ENCODE measurements at regions not wholly inside any gene's neighbourhood (a gene's known extent, or its start where the extent isn't known, plus 50 kb on each side); places are given as distances from the start of the nearest gene placed in this dataset.

DNA sequence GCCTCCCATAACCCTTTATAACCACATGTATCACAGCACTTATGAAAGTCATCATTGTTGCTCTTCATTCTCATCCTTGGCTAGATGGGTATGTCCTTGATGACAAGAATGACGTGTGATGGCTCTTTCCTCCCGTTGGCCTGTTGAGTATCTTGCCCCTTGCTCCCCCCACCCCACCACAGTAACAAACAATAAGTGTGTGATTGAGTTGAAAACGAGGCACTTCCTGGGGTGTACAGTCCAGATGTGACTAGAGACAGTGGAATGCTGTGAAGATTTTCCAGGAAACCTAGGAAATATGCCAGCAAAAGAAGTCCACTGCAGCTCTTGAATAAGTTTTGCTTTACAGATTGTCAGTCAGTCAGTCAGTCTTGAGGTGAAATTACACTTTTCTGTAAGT lies 262.5 kb downstream of the ELAVL2 start:
- Histone ChIP-seq H3K27ac (ENCODE audit: low read depth, low read length, poor library complexity, severe bottlenecking) (no peak overlapping the region), H3K9me2 (ENCODE audit: insufficient read depth, low read length) (no peaks in the 10 kb centered on the region), H3K79me2 (ENCODE audit: insufficient read depth, low read depth, low read length) (no peaks in the 10 kb centered on the region), H3K4me2 (ENCODE audit: low read length) (no peak overlapping the region), H3K9me3 (ENCODE audit: low read length) (no peaks in the 10 kb centered on the region), H3K4me1 (ENCODE audit: insufficient read depth, low read length, poor library complexity, severe bottlenecking) (no peaks in the 10 kb centered on the region), H3K4me3 (ENCODE audit: low read depth, low read length, poor library complexity, severe bottlenecking) (no peak overlapping the region), H4K20me1 (ENCODE audit: insufficient read depth, low read length) (no peaks in the 10 kb centered on the region), H3K36me3 (ENCODE audit: insufficient read depth, low read length) (no peaks in the 10 kb centered on the region), H2AFZ (ENCODE audit: low read length) (no peak overlapping the region)
- no peak for TF ChIP-seq EZH2phosphoT487 (IDR thresholded peaks at IDR 0.05; ENCODE audit: borderline replicate concordance, low read depth, low read length)
- TF ChIP-seq, protein P1, sequence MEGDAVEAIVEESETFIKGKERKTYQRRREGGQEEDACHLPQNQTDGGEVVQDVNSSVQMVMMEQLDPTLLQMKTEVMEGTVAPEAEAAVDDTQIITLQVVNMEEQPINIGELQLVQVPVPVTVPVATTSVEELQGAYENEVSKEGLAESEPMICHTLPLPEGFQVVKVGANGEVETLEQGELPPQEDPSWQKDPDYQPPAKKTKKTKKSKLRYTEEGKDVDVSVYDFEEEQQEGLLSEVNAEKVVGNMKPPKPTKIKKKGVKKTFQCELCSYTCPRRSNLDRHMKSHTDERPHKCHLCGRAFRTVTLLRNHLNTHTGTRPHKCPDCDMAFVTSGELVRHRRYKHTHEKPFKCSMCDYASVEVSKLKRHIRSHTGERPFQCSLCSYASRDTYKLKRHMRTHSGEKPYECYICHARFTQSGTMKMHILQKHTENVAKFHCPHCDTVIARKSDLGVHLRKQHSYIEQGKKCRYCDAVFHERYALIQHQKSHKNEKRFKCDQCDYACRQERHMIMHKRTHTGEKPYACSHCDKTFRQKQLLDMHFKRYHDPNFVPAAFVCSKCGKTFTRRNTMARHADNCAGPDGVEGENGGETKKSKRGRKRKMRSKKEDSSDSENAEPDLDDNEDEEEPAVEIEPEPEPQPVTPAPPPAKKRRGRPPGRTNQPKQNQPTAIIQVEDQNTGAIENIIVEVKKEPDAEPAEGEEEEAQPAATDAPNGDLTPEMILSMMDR (conservative IDR thresholded peaks at IDR 0.05; ENCODE audit: low read length), result no peak
- intact Hi-C loops (cut with micrococcal nuclease; ENCODE audit: unreplicated experiment), result no loop called here
- DNase-seq (ENCODE audit: low spot score), result no peak
- ChIA-PET POLR2A (no interaction called here), CTCF (ENCODE audit: unreplicated experiment) (no interaction called here)
- no TSS peak for BruUV-seq (replicated peaks)

DNA sequence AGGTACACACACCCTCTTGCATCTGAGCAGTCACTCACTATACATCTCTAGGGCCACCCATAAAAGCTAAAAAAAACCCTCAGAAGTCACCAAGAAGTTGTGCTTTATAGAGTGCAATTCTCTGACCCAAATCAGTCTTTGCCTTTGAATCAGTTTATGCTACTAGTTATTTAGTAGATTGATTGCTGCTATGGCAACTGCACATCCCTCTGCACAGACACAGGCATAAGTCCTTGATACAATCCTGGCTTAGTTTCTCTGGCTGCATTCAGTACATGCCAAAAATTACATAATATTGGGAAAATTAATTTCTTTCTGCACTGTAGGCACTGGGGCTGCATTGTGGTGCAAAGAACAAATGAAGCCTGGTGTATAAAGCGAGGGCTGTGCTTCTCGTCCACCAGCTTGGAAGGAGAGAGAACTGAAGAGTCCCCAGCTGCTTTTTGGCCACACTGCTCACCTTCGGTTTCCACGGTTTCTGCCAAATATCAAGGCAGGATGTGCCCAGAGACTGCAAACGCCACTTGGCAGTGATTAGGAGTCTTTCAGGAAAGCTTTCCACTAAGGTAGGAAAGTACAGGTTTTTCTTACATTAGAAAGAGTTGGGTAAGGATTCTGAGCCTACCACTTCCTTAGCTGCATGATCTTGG lies 258.4 kb downstream of the ELAVL2 start:
- CTCF ChIA-PET (ENCODE audit: unreplicated experiment), result no interaction called here
- Histone ChIP-seq H3K79me2 (ENCODE audit: insufficient read depth, low read depth, low read length) (no peaks in the 10 kb centered on the region), H3K4me3 (ENCODE audit: low read depth, low read length, poor library complexity, severe bottlenecking) (no peak overlapping the region), H3K36me3 (ENCODE audit: insufficient read depth, low read length) (no peaks in the 10 kb centered on the region), H3K27ac (ENCODE audit: low read depth, low read length, poor library complexity, severe bottlenecking) (no peak overlapping the region), H3K4me2 (ENCODE audit: low read length) (no peak overlapping the region), H3K4me1 (ENCODE audit: insufficient read depth, low read length, poor library complexity, severe bottlenecking) (no peaks in the 10 kb centered on the region), H3K9me3 (ENCODE audit: low read length) (no peaks in the 10 kb centered on the region), H4K20me1 (ENCODE audit: insufficient read depth, low read length) (no peaks in the 10 kb centered on the region), H2AFZ (ENCODE audit: low read length) (no peak overlapping the region), H3K9me2 (ENCODE audit: insufficient read depth, low read length) (no peaks in the 10 kb centered on the region)
- intact Hi-C loops (cut with micrococcal nuclease; ENCODE audit: unreplicated experiment), result no loop called here
- POLR2A ChIA-PET, result interaction anchor here (0.6 to 0.8 kb wide), 2 partner anchors 15 to 57 kb away, joined by 3 to 5 read pairs; no protein-coding TSS in a partner anchor
- no peak for DNase-seq (ENCODE audit: low spot score)
- no TSS peak for BruUV-seq (replicated peaks)
- no peak for TF ChIP-seq EZH2phosphoT487 (IDR thresholded peaks at IDR 0.05; ENCODE audit: borderline replicate concordance, low read depth, low read length)
- TF ChIP-seq, protein P1 (conservative IDR thresholded peaks at IDR 0.05; ENCODE audit: low read length), result no peak

DNA sequence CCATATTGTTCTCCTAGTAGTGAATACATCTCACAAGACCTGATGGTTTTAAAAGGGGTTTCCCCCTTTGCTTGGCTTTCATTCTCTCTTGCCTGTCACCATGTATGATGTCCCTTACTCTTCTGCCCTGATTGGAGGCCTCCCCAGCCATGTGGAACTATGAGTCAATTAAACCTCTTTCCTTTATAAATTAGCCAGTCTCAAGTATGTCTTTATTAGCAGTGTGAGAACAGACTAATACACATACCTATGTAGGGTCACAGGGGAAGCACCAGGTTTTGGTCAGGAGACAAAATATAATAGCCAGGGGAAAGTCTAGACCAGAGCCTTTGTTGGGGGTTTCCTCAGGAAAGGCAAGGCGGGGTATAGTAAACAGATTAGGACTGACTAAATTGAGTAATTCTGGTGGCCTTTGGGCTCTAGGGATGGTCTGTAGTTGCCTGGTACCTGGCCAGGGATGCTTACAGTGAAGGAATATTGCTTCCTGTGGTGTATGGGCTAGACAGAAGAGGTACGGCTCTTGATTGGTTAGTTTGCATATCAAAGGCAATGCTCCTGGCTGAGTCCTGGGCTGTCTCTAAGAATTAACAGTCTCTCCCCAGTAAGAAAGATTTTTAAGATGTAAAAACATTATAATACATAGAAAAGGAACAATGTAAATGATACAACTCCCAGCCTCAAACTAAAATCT lies 254.5 kb downstream of the ELAVL2 start:
- ChIA-PET POLR2A (no interaction called here), CTCF (ENCODE audit: unreplicated experiment) (no interaction called here)
- Histone ChIP-seq H3K4me2 (ENCODE audit: low read length) (no peak overlapping the region), H3K27ac (ENCODE audit: low read depth, low read length, poor library complexity, severe bottlenecking) (no peak overlapping the region), H3K79me2 (ENCODE audit: insufficient read depth, low read depth, low read length) (no peaks in the 10 kb centered on the region), H3K9me2 (ENCODE audit: insufficient read depth, low read length) (no peaks in the 10 kb centered on the region), H3K4me1 (ENCODE audit: insufficient read depth, low read length, poor library complexity, severe bottlenecking) (no peaks in the 10 kb centered on the region), H2AFZ (ENCODE audit: low read length) (no peak overlapping the region), H3K4me3 (ENCODE audit: low read depth, low read length, poor library complexity, severe bottlenecking) (no peak overlapping the region), H3K9me3 (ENCODE audit: low read length) (no peaks in the 10 kb centered on the region), H4K20me1 (ENCODE audit: insufficient read depth, low read length) (no peaks in the 10 kb centered on the region), H3K36me3 (ENCODE audit: insufficient read depth, low read length) (no peaks in the 10 kb centered on the region)
- no TSS peak for BruUV-seq (replicated peaks)
- DNase-seq (ENCODE audit: low spot score), result no peak
- TF ChIP-seq, protein P1 (conservative IDR thresholded peaks at IDR 0.05; ENCODE audit: low read length), result no peak
- TF ChIP-seq EZH2phosphoT487 (IDR thresholded peaks at IDR 0.05; ENCODE audit: borderline replicate concordance, low read depth, low read length), result no peak
- intact Hi-C loops (cut with micrococcal nuclease; ENCODE audit: unreplicated experiment), result no loop called here

Measured in OCI-LY7 (cell line).